ENCODE measurements at regions not wholly inside any gene's neighbourhood (a gene's known extent, or its start where the extent isn't known, plus 50 kb on each side); places are given as distances from the start of the nearest gene placed in this dataset.

DNA sequence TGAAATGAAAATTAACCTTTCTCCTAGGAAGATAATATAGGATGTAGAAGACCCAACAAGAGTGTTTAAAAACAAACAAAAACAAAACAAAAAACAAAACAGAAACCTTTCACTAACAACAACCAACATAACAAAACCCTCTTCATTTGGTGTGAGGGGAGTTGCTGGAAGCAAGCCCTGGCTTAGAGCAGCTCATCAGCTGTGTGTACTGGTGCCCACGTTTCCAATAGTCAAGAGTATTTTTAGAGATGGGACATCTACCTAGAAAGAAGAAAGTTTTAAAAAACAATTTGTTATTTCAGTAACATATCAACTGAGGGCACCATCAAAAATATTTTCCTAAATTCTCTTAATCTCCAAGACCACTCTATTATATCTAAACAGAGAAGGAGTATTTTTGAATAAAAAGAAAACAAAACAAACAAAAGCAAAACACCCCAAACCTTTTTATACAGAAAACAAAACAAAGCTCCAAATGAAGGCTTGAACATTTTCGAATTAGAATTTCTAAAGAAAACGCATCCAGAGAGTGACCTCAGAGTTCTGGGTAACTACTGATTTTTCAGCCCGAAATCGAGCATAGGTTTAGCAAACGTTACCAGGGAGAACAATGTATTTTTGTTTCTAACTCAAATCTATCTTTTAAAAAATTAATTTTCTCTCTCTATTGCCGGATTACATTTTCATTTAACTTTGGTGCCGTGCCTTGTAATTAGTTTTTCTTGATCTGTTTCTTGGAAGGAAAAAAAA is 134.6 kb downstream of the INSIG2 start:
- no peak for TF ChIP-seq SMC3 (conservative IDR thresholded peaks at IDR 0.05; ENCODE audit: poor library complexity)
- TF ChIP-seq, protein P1, sequence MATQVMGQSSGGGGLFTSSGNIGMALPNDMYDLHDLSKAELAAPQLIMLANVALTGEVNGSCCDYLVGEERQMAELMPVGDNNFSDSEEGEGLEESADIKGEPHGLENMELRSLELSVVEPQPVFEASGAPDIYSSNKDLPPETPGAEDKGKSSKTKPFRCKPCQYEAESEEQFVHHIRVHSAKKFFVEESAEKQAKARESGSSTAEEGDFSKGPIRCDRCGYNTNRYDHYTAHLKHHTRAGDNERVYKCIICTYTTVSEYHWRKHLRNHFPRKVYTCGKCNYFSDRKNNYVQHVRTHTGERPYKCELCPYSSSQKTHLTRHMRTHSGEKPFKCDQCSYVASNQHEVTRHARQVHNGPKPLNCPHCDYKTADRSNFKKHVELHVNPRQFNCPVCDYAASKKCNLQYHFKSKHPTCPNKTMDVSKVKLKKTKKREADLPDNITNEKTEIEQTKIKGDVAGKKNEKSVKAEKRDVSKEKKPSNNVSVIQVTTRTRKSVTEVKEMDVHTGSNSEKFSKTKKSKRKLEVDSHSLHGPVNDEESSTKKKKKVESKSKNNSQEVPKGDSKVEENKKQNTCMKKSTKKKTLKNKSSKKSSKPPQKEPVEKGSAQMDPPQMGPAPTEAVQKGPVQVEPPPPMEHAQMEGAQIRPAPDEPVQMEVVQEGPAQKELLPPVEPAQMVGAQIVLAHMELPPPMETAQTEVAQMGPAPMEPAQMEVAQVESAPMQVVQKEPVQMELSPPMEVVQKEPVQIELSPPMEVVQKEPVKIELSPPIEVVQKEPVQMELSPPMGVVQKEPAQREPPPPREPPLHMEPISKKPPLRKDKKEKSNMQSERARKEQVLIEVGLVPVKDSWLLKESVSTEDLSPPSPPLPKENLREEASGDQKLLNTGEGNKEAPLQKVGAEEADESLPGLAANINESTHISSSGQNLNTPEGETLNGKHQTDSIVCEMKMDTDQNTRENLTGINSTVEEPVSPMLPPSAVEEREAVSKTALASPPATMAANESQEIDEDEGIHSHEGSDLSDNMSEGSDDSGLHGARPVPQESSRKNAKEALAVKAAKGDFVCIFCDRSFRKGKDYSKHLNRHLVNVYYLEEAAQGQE (IDR thresholded peaks at IDR 0.05; ENCODE audit: borderline replicate concordance) = no peak
- TF ChIP-seq EZH2 (IDR thresholded peaks at IDR 0.05; ENCODE audit: borderline replicate concordance, insufficient read depth, low read length, poor library complexity, severe bottlenecking) = no peak
- peak; percentile 59 for TF ChIP-seq POLR2AphosphoS5 (IDR thresholded peaks at IDR 0.05)
- no peaks in the 10 kb centered on the region for H3K79me2 ChIP-seq (replicated peaks; ENCODE audit: insufficient read depth, low read length)
- H3F3A ChIP-seq (ENCODE audit: insufficient read depth, low read length, poor library complexity, severe bottlenecking) = no peaks in the 10 kb centered on the region
- peaks cover 89% of the 10 kb centered on the region for H3K27me3 ChIP-seq (ENCODE audit: insufficient read depth, low read depth, low read length)
- no peaks in the 10 kb centered on the region for H3K9me2 ChIP-seq (ENCODE audit: insufficient read depth, low read length)
- H3K9ac ChIP-seq (ENCODE audit: low read length) = no peak overlapping the region
- no peaks in the 10 kb centered on the region for H3K9me3 ChIP-seq (ENCODE audit: low read length)
- no peaks in the 10 kb centered on the region for H3K36me3 ChIP-seq (ENCODE audit: insufficient read depth, low read length)
- no peak overlapping the region for H3K27ac ChIP-seq (ENCODE audit: low read length)
- H3K4me3 ChIP-seq (ENCODE audit: low read length) = no peak overlapping the region
- no peaks in the 10 kb centered on the region for H4K20me1 ChIP-seq (ENCODE audit: insufficient read depth)
- no peak overlapping the region for H2AFZ ChIP-seq (ENCODE audit: low read depth, low read length)
- no peak overlapping the region for H3K4me2 ChIP-seq (ENCODE audit: low read length)

DNA sequence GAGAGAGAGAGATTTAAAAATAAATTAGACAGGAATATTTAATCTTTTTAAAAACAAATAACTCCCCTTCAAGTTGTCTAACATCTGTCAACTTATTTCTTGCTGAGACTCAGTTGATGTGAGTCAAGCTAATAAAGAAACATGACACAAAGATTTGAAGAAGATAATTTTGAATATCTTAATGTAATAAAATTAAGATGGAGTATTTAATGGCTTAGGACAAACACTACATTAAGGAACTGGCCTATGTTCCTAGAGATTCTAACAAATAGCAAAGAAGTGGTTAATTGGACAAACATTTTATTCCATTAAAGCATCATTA is 134.0 kb downstream of the INSIG2 start:
- Histone ChIP-seq H3K9ac (ENCODE audit: low read length) (no peak overlapping the region), H2AFZ (ENCODE audit: low read depth, low read length) (no peak overlapping the region), H3K27me3 (ENCODE audit: insufficient read depth, low read depth, low read length) (peaks cover 86% of the 10 kb centered on the region), H4K20me1 (ENCODE audit: insufficient read depth) (no peaks in the 10 kb centered on the region), H3K9me2 (ENCODE audit: insufficient read depth, low read length) (no peaks in the 10 kb centered on the region), H3K4me3 (ENCODE audit: low read length) (no peak overlapping the region), H3K9me3 (ENCODE audit: low read length) (no peaks in the 10 kb centered on the region), H3K36me3 (ENCODE audit: insufficient read depth, low read length) (no peaks in the 10 kb centered on the region), H3F3A (ENCODE audit: insufficient read depth, low read length, poor library complexity, severe bottlenecking) (no peaks in the 10 kb centered on the region), H3K27ac (ENCODE audit: low read length) (no peak overlapping the region), H3K4me2 (ENCODE audit: low read length) (no peak overlapping the region), H3K79me2 (replicated peaks; ENCODE audit: insufficient read depth, low read length) (no peaks in the 10 kb centered on the region)
- TF ChIP-seq TAF1 (IDR thresholded peaks at IDR 0.05; ENCODE audit: low read depth) = no peak
- TF ChIP-seq, protein P2, sequence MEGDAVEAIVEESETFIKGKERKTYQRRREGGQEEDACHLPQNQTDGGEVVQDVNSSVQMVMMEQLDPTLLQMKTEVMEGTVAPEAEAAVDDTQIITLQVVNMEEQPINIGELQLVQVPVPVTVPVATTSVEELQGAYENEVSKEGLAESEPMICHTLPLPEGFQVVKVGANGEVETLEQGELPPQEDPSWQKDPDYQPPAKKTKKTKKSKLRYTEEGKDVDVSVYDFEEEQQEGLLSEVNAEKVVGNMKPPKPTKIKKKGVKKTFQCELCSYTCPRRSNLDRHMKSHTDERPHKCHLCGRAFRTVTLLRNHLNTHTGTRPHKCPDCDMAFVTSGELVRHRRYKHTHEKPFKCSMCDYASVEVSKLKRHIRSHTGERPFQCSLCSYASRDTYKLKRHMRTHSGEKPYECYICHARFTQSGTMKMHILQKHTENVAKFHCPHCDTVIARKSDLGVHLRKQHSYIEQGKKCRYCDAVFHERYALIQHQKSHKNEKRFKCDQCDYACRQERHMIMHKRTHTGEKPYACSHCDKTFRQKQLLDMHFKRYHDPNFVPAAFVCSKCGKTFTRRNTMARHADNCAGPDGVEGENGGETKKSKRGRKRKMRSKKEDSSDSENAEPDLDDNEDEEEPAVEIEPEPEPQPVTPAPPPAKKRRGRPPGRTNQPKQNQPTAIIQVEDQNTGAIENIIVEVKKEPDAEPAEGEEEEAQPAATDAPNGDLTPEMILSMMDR (IDR thresholded peaks at IDR 0.05; ENCODE audit: poor library complexity, severe bottlenecking) = no peak
- TF ChIP-seq EZH2 (IDR thresholded peaks at IDR 0.05; ENCODE audit: borderline replicate concordance, insufficient read depth, low read length, poor library complexity, severe bottlenecking) = no peak
- TF ChIP-seq, protein P1 (IDR thresholded peaks at IDR 0.05; ENCODE audit: borderline replicate concordance) = no peak
- no peak for TF ChIP-seq MXI1 (conservative IDR thresholded peaks at IDR 0.05; ENCODE audit: poor library complexity, severe bottlenecking)
- no peak for TF ChIP-seq SMC3 (conservative IDR thresholded peaks at IDR 0.05; ENCODE audit: poor library complexity)
- no peak for TF ChIP-seq EP300 (conservative IDR thresholded peaks at IDR 0.05; ENCODE audit: poor library complexity, severe bottlenecking)
- no peak for TF ChIP-seq RAD21 (conservative IDR thresholded peaks at IDR 0.05)
- no peak for TF ChIP-seq POLR2AphosphoS5 (IDR thresholded peaks at IDR 0.05)
